ENCODE measurements at regions not wholly inside any gene's neighbourhood (a gene's known extent, or its start where the extent isn't known, plus 50 kb on each side); places are given as distances from the start of the nearest gene placed in this dataset.

DNA sequence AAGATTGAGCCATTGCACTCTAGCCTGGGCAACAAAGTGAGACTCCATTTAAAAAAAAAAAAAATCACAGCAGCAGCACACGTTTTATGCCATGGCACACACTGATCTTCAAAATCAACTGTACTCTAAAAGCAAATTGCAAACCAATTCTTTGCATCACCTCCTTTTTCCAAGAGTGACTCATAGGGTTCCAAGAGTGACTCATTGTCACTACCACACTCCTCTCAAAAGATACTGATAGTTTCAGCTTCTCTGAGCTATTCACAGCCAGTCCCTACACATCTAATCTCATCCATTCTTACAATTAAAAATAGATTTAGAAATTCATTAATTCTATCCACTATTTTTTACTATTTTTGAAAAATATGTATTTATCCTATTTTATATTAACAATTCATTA, 1494.9 kb upstream of the AGA start:
- no peaks in the 10 kb centered on the region for H3K27me3 ChIP-seq (ENCODE audit: insufficient read depth, low read depth)
- no peak overlapping the region for H3K4me3 ChIP-seq (IDR thresholded peaks at IDR 0.05; ENCODE audit: insufficient read depth, low read depth, low read length)
- no peaks in the 10 kb centered on the region for H3K79me2 ChIP-seq (ENCODE audit: insufficient read depth, low read depth)
- no peaks in the 10 kb centered on the region for H4K20me1 ChIP-seq (ENCODE audit: insufficient read depth)
- no peak overlapping the region for H3K4me2 ChIP-seq
- no peaks in the 10 kb centered on the region for H3K4me1 ChIP-seq (ENCODE audit: low read depth, poor library complexity, severe bottlenecking)
- H3K27ac ChIP-seq = no peak overlapping the region
- no peak overlapping the region for H2AFZ ChIP-seq (ENCODE audit: low read depth)
- H3K36me3 ChIP-seq (ENCODE audit: insufficient read depth) = no peaks in the 10 kb centered on the region
- TF ChIP-seq, protein P1, sequence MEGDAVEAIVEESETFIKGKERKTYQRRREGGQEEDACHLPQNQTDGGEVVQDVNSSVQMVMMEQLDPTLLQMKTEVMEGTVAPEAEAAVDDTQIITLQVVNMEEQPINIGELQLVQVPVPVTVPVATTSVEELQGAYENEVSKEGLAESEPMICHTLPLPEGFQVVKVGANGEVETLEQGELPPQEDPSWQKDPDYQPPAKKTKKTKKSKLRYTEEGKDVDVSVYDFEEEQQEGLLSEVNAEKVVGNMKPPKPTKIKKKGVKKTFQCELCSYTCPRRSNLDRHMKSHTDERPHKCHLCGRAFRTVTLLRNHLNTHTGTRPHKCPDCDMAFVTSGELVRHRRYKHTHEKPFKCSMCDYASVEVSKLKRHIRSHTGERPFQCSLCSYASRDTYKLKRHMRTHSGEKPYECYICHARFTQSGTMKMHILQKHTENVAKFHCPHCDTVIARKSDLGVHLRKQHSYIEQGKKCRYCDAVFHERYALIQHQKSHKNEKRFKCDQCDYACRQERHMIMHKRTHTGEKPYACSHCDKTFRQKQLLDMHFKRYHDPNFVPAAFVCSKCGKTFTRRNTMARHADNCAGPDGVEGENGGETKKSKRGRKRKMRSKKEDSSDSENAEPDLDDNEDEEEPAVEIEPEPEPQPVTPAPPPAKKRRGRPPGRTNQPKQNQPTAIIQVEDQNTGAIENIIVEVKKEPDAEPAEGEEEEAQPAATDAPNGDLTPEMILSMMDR (conservative IDR thresholded peaks at IDR 0.05; ENCODE audit: low read depth, low read length) = no peak
- no peak overlapping the region for H3K9ac ChIP-seq

DNA sequence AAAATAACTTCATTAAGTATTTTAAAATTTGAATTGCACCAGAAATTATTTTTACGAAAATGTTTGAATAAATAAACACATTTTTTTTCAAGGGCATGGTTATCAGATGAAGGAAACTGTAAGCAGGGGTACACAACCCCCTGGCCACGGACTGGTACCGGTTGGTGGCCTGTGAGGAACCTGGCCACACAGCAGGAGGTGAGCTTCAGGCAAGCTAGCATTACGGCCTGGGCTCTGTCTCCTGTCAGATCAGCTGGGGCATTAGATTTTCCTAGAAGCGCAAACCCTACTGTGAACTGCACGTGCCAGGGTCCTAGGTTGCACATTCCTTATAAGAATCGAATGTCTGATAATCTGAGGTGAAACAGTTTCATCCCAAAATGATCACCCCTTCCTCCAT, 1499.7 kb upstream of the AGA start:
- Histone ChIP-seq H3K36me3 (ENCODE audit: insufficient read depth) (no peaks in the 10 kb centered on the region), H3K4me3 (IDR thresholded peaks at IDR 0.05; ENCODE audit: insufficient read depth, low read depth, low read length) (no peak overlapping the region), H4K20me1 (ENCODE audit: insufficient read depth) (no peaks in the 10 kb centered on the region), H3K4me1 (ENCODE audit: low read depth, poor library complexity, severe bottlenecking) (no peaks in the 10 kb centered on the region), H2AFZ (ENCODE audit: low read depth) (no peak overlapping the region), H3K9ac (no peak overlapping the region), H3K4me2 (no peak overlapping the region), H3K79me2 (ENCODE audit: insufficient read depth, low read depth) (no peaks in the 10 kb centered on the region), H3K27me3 (ENCODE audit: insufficient read depth, low read depth) (no peaks in the 10 kb centered on the region), H3K27ac (no peak overlapping the region)
- TF ChIP-seq, protein P1 (conservative IDR thresholded peaks at IDR 0.05; ENCODE audit: low read depth, low read length) = no peak

DNA sequence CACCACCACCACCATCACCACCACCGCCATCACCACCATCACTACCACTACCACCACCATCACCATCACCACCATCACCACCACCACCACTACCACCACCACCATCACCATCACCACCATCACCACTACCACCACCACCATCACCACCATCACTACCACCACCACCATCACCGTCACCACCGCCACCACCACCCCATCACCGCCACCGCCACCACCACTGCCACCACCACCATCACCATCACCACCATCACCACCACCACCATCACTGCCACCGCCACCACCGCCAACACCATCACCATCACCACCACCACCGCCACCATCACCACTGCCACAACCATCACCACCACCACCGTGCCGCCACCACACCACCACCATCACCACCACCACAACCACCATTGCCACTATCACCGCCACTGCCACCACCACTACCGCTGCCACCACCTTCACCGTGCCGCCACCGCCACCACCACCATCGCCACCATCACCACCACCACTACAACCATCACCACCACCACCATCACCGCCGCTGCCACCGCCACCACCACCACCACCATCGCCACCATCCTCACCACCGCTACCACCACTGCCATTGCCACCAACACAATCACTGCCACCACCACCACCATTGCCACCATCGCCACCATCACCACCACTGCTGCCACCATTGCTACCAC, 1511.3 kb upstream of the AGA start:
- H3K27ac ChIP-seq = no peak overlapping the region
- H3K4me3 ChIP-seq (IDR thresholded peaks at IDR 0.05; ENCODE audit: insufficient read depth, low read depth, low read length) = no peak overlapping the region
- H3K27me3 ChIP-seq (ENCODE audit: insufficient read depth, low read depth) = no peaks in the 10 kb centered on the region
- H4K20me1 ChIP-seq (ENCODE audit: insufficient read depth) = no peaks in the 10 kb centered on the region
- H3K79me2 ChIP-seq (ENCODE audit: insufficient read depth, low read depth) = no peaks in the 10 kb centered on the region
- no peak overlapping the region for H2AFZ ChIP-seq (ENCODE audit: low read depth)
- H3K9ac ChIP-seq = no peak overlapping the region
- TF ChIP-seq, protein P1 (conservative IDR thresholded peaks at IDR 0.05; ENCODE audit: low read depth, low read length) = no peak
- no peaks in the 10 kb centered on the region for H3K36me3 ChIP-seq (ENCODE audit: insufficient read depth)
- no peak overlapping the region for H3K4me2 ChIP-seq
- no peaks in the 10 kb centered on the region for H3K4me1 ChIP-seq (ENCODE audit: low read depth, poor library complexity, severe bottlenecking)

DNA sequence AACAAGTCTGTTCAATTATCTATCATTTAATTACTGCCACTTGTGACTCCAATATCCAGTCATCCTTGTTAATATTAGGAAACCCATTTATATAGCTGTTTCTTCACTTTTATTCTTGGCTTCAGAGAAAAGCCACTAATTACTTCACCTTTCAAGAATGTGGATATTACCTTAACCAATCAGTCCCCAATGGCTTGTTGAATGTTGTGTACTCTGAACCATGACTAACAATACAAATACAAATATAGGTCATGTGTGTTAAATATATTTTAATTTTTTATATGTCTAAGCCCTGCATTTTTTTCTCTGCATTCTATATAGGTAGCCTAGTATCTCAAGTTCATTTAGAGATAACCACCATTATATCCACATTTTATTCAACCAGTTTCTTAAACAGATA, 1513.4 kb upstream of the AGA start:
- Histone ChIP-seq H3K4me2 (no peak overlapping the region), H3K27me3 (ENCODE audit: insufficient read depth, low read depth) (no peaks in the 10 kb centered on the region), H3K27ac (no peak overlapping the region), H2AFZ (ENCODE audit: low read depth) (no peak overlapping the region), H3K4me1 (ENCODE audit: low read depth, poor library complexity, severe bottlenecking) (peaks cover 3% of the 10 kb centered on the region), H3K4me3 (IDR thresholded peaks at IDR 0.05; ENCODE audit: insufficient read depth, low read depth, low read length) (no peak overlapping the region), H3K9ac (no peak overlapping the region), H3K36me3 (ENCODE audit: insufficient read depth) (no peaks in the 10 kb centered on the region), H4K20me1 (ENCODE audit: insufficient read depth) (no peaks in the 10 kb centered on the region), H3K79me2 (ENCODE audit: insufficient read depth, low read depth) (no peaks in the 10 kb centered on the region)
- TF ChIP-seq, protein P1 (conservative IDR thresholded peaks at IDR 0.05; ENCODE audit: low read depth, low read length) = no peak

Data from KMS-11 (cell line).